Fibroblast of the aortic adventitia (primary cell): ENCODE measurements at regions not wholly inside any gene's neighbourhood (a gene's known extent, or its start where the extent isn't known, plus 50 kb on each side); places are given as distances from the start of the nearest gene placed in this dataset.

Experiments used
- DNase-seq: peaks from one replicate; pipeline ENCODE4 v3.0.0-alpha.2; 2010; ENCODE audit warnings: low read depth
- H3K4me3 ChIP-seq: 2 replicates; pipeline ENCODE4 v1.5.1; 2011; ENCODE audit warnings: low read depth, mild to moderate bottlenecking, control low read depth, low read length, moderate library complexity
- CTCF ChIP-seq: IDR thresholded peaks from 2 replicates; pipeline ENCODE4 v1.5.1; 2011; ENCODE audit warnings: mild to moderate bottlenecking, low read length, control low read depth, inconsistent platforms; ENCODE audit not compliant: insufficient read depth

- no peak for DNase-seq
- TF ChIP-seq CTCF = no peak
- H3K4me3 ChIP-seq = no peak overlapping the region
Observed at GRCh38 chr20:50288128-50288623, 97.5 kb downstream of the CEBPB start.

GRCh38 chr20:50289581-50289980 is 99.0 kb downstream of the CEBPB start:
- no peak overlapping the region for H3K4me3 ChIP-seq
- no peak for TF ChIP-seq CTCF
- DNase-seq = no peak

- no peak for DNase-seq
- TF ChIP-seq CTCF = no peak
- H3K4me3 ChIP-seq = no peak overlapping the region
Observed at GRCh38 chr20:50290112-50290511, 99.5 kb downstream of the CEBPB start.

GRCh38 chr20:50290808-50291207 is 100.2 kb downstream of the CEBPB start:
- DNase-seq = no peak
- H3K4me3 ChIP-seq = no peak overlapping the region
- TF ChIP-seq CTCF = no peak

- no peak for TF ChIP-seq CTCF
- H3K4me3 ChIP-seq = no peak overlapping the region
- DNase-seq = no peak
Observed at GRCh38 chr20:50291254-50292078, 100.8 kb downstream of the CEBPB start.

GRCh38 chr20:50292079-50292590 is 101.5 kb downstream of the CEBPB start:
- no peak for TF ChIP-seq CTCF
- H3K4me3 ChIP-seq = no peak overlapping the region
- no peak for DNase-seq
